ENCODE measurements at regions not wholly inside any gene's neighbourhood (a gene's known extent, or its start where the extent isn't known, plus 50 kb on each side); places are given as distances from the start of the nearest gene placed in this dataset.

- H2AFZ ChIP-seq (ENCODE audit: insufficient read depth, low read depth, low read length, poor library complexity, severe bottlenecking): no peak overlapping the region
Observed at GRCh38 chr2:8290771-8291352, 391.0 kb upstream of the ID2 start.

GRCh38 chr2:8296306-8296705 is 385.6 kb upstream of the ID2 start:
- Histone ChIP-seq H3K4me3 (replicated peaks in 1 of 3; ENCODE audit: low read depth in 2 of 3, low read length in 3 of 3) (no peak overlapping the region), H2AFZ (ENCODE audit: insufficient read depth, low read depth, low read length, poor library complexity, severe bottlenecking) (no peak overlapping the region), H3K36me3 (replicated peaks in 1 of 2; ENCODE audit: control insufficient read depth in 1 of 2, insufficient read depth in 2 of 2, low read length in 2 of 2) (no peaks in the 10 kb centered on the region), H3K27ac (ENCODE audit: low read depth in 1 of 2, low read length in 2 of 2) (no peak overlapping the region), H3K27me3 (ENCODE audit: control insufficient read depth in 2 of 2, insufficient read depth in 2 of 2, low read length in 2 of 2) (no peaks in the 10 kb centered on the region), H3K79me2 (ENCODE audit: insufficient read depth, low read length) (no peaks in the 10 kb centered on the region), H3K9ac (ENCODE audit: insufficient read depth, low read length, poor library complexity, severe bottlenecking) (no peak overlapping the region), H3K4me1 (ENCODE audit: control insufficient read depth in 1 of 2, insufficient read depth in 2 of 2, low read length in 2 of 2) (peaks cover 41 to 50% of the 10 kb centered on the region in 2 donors), H3K9me3 (replicated peaks in 1 of 2; ENCODE audit: control insufficient read depth in 1 of 2, insufficient read depth in 1 of 2, low read length in 2 of 2) (no peaks in the 10 kb centered on the region), H4K20me1 (ENCODE audit: insufficient read depth, low read length) (no peaks in the 10 kb centered on the region), H3K4me2 (replicated peaks; ENCODE audit: extremely low read depth, low read length, poor library complexity, severe bottlenecking) (no peak overlapping the region)
- H3K9me3 Mint-ChIP-seq: peaks cover 0 to 12% (median 7%) of the 10 kb centered on the region in 7 donors
- TF ChIP-seq CTCF (IDR thresholded peaks at IDR 0.05): no peak
- H3K4me1 Mint-ChIP-seq: peaks cover 51% of the 10 kb centered on the region
- DNase-seq: peak in 1 of 3 donors; percentile 52
- peaks cover 8 to 9% of the 10 kb centered on the region in 2 donors for H3K36me3 Mint-ChIP-seq
- peak overlapping the region in 1 of 7 donors; percentile 47 for H3K27ac Mint-ChIP-seq
- intact Hi-C loops (cut with micrococcal nuclease): no loop called here
- H3K4me3 Mint-ChIP-seq: no peak overlapping the region
- WGBS (ENCODE audit: insufficient coverage): no CpG with 5 or more reads among the region's 4 CpGs
- H3K27me3 Mint-ChIP-seq (ENCODE audit: low read depth in 3 of 3): peaks cover 2 to 3% (median 3%) of the 10 kb centered on the region in 3 donors

More at GRCh38 chr2:8290771-8291352, 391.0 kb upstream of the ID2 start:
- peaks cover 5 to 6% of the 10 kb centered on the region in 2 donors for H3K36me3 Mint-ChIP-seq
- Histone ChIP-seq H3K79me2 (ENCODE audit: insufficient read depth, low read length) (no peaks in the 10 kb centered on the region), H4K20me1 (ENCODE audit: insufficient read depth, low read length) (no peaks in the 10 kb centered on the region), H3K36me3 (replicated peaks in 1 of 2; ENCODE audit: control insufficient read depth in 1 of 2, insufficient read depth in 2 of 2, low read length in 2 of 2) (no peaks in the 10 kb centered on the region), H3K4me3 (replicated peaks in 1 of 3; ENCODE audit: low read depth in 2 of 3, low read length in 3 of 3) (no peak overlapping the region), H3K27ac (ENCODE audit: low read depth in 1 of 2, low read length in 2 of 2) (no peak overlapping the region), H3K9ac (ENCODE audit: insufficient read depth, low read length, poor library complexity, severe bottlenecking) (no peak overlapping the region), H3K4me2 (replicated peaks; ENCODE audit: extremely low read depth, low read length, poor library complexity, severe bottlenecking) (no peak overlapping the region), H3K27me3 (ENCODE audit: control insufficient read depth in 2 of 2, insufficient read depth in 2 of 2, low read length in 2 of 2) (no peaks in the 10 kb centered on the region), H3K9me3 (replicated peaks in 1 of 2; ENCODE audit: control insufficient read depth in 1 of 2, insufficient read depth in 1 of 2, low read length in 2 of 2) (no peaks in the 10 kb centered on the region), H3K4me1 (ENCODE audit: control insufficient read depth in 1 of 2, insufficient read depth in 2 of 2, low read length in 2 of 2) (no peaks in the 10 kb centered on the region)
- no peak for DNase-seq
- no CpG with 5 or more reads among the region's 9 CpGs for WGBS (ENCODE audit: insufficient coverage)
- H3K9me3 Mint-ChIP-seq: peaks cover 0 to 8% (median 6%) of the 10 kb centered on the region in 7 donors
- H3K27ac Mint-ChIP-seq: no peak overlapping the region
- no peak for TF ChIP-seq CTCF (IDR thresholded peaks at IDR 0.05)
- H3K4me3 Mint-ChIP-seq: no peak overlapping the region
- peaks cover 0 to 5% (median 4%) of the 10 kb centered on the region in 3 donors for H3K27me3 Mint-ChIP-seq (ENCODE audit: low read depth in 3 of 3)
- intact Hi-C loops (cut with micrococcal nuclease): loop anchor here in 1 of 2 donors (5.0 kb wide), 1 partner anchor 36 kb away; no protein-coding TSS in a partner anchor
- H3K4me1 Mint-ChIP-seq: peaks cover 3% of the 10 kb centered on the region

Measured in CD14-positive monocyte (primary cell).